GM21515 (cell line): ENCODE measurements at regions not wholly inside any gene's neighbourhood (a gene's known extent, or its start where the extent isn't known, plus 50 kb on each side); places are given as distances from the start of the nearest gene placed in this dataset.

Source experiments
- ATAC-seq: cut with Tn5 transposase; IDR thresholded peaks from one replicate; pipeline ENCODE4 v1.9.1; 2021; ENCODE audit not compliant: unreplicated experiment

DNA sequence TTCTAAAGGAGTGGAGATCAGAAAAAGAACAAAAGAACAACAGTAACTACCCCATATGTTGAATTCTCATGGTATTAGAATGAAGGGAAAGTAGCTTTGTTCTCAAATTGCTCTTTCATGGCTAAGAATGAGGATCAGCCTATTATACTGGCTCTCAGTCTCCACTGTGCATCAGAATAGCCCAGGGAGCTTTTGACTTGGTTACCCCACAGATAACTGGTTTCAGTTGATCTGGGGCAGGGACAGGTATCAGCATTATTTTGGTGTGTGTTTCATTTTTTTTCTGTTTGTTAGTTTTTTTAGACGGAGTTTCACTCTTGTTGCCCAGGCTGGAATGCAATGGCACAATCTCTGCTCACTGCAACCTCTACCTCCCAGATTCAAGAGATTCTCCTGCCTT, 311.7 kb upstream of the TLE3 start:
- no peak for ATAC-seq

DNA sequence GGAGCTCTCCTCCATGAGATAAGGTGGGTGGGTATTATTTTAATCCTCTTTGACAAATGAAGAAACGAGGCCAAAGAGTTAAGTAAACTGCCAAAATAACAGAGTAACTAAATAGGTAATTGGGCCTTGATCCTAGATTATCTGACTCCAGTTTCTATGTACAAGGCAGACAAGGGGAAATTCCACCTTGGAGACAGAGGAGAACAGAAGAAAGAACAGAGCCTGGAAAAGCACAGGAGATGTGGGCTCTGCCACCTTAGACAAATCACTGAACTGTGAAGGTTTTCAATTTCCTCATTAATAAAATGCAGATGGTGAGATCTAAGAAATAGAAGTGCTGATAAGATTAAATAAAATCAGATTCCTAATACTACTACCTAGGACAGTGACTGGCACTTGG, 310.2 kb upstream of the TLE3 start:
- no peak for ATAC-seq

DNA sequence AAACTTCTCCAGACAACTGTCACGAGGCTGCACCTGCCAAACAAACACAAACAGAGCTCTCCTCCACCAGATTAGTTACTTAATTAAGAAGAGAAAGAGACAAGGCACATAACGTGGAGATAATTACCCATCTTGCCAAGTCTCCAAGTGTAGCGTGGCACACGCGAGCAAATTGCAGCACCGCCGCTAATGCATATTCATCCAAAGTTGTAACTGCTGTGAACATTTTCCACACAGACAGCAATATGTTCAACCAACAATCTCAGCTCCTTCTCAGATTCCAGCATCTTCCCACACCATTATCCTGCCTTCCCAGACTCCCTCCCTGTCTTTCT, 309.6 kb upstream of the TLE3 start:
- ATAC-seq: no peak

DNA sequence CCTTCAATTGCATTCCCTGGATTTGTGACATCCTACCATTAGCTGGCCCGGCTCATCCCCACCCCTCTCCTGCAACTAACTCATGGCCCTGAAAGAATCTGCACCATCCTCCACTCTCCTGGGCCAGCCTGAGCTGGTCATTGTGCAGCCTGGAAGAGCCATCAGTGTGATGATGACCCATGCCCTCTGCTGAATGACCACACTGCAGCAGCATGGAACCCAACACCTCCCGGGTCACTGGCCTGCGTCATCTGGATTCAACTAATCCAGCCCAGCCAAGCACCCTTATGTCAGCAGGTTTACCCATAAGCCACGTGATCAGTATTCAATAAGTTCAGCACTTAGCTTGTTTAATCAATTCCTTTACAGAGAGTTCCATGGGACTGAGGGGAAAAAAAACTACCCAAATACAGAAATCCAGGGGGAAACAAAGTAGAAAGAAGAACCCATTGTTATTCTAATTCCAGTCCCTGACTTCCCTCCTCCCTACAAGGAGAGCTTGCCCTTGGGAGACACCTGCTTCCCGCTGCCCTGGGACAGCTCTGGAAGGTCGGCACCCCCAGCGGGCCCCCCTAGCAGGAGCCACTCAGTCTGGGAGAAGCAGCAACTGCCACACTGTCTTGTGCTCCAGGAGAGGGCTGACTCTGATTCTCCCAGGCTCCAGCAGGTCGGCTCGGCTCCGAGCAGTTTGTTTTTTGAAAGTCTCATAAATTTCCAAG, 309.1 kb upstream of the TLE3 start:
- ATAC-seq: no peak

DNA sequence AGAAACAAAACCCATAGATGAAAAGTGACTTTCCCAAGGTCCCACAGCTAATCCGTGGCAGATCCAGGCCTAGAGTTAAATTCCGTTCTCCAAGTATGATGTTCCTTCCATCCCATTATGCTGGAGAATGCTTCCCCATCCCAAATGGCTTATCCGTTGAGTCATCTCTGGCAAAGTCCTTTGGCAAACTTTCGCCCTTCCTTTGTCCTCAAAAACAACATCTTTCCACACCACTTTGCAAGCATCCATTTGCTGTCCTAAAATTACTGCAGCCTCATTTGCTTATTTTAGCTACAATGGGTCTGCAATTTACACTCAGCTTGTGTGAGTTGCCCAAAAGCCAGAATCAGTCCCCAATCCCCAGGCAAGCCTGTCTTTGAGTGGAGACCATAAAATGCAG, 304.0 kb upstream of the TLE3 start:
- no peak for ATAC-seq

DNA sequence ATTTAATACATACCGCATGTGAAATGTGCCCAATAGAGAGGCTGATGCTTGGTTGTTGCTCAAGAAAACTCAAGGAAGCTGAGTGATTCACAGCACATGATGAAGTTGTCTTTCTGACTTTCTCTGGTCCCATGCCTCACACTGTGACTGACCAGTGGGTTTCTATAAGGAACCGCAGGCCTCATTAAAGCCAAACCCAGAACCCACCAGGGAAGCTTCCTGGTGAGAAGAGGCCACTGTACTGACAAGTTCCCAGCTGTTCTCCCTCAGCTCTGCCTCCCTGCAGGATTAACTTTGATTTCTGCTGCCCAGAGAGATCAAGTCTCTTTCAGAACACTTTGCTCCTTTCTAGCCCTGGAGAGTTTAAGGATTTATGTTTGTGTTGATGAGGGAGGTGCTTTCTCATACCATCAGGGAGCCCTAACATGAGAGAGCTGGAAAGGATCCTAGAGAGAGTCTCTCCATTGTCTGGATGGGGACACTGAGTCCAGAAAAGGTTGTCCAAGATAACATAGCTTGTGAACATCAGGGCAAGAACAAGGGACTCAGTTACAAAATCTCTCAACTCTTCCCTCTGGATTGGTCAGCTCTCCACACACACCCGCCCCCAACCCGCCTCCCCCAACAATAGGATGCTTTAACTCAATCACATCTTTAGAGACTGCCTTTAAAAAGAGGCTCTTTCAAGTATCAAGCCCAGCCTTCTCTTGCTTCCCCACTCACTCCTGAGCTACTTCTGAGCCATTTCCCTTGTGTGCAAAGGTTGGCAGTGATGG, 303.2 kb upstream of the TLE3 start:
- ATAC-seq: no peak

DNA sequence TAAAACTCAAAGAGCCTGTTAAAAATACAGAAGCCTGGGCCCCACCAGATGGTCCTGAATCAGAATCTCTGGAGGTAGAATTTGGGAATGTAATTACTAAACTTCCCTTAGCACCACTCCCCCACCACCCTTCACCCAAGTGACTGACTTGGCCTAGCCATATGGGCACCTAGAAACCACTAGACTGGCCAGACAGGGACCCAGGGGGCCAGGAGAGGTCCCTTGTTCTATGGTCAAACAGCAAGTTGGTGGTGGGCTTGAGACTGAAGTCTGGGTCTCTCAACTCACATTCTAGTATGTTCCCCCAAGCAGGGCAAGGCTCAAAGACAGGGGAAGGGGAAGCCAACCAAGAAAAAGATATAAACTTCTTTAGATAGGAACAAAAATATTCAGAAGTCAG, 301.5 kb upstream of the TLE3 start:
- ATAC-seq: no peak

DNA sequence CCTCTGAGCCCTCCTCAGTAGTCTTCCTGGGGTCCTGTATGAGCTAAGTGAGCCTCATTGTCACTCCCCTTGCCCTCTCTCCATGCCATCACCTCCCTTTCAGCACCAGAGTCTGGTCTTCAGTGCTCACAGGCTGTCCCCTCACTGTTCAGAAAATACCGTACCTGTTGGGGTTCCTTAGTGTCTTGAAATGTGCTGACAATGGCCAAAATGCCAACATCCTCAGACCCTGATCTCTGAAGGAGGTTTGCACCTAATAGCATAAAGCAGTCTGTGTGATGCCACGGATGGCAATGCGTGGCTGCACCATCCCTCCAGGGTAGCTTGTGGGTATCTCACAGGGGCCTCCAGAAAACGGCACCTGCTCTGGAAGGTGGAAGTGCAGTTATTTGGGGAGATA, 301.0 kb upstream of the TLE3 start:
- no peak for ATAC-seq

DNA sequence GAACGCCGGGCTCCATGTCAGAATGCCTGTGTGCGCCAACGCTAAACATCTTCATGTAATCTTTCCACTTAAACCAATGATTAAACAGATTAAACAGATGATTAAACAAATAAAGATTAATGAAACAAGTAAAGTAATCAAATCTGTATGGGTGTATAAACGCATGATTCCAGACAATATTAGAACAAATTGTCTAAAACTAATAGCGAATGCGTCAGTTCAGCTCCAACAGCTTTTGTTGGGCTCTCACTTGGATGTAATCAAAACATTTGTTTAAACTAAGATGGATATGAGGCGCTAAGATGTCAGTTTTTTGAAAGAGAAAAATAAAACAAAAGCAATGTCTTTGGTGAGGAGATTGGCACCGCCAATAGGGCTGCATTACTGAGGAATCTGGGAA, 299.1 kb upstream of the TLE3 start:
- no peak for ATAC-seq

DNA sequence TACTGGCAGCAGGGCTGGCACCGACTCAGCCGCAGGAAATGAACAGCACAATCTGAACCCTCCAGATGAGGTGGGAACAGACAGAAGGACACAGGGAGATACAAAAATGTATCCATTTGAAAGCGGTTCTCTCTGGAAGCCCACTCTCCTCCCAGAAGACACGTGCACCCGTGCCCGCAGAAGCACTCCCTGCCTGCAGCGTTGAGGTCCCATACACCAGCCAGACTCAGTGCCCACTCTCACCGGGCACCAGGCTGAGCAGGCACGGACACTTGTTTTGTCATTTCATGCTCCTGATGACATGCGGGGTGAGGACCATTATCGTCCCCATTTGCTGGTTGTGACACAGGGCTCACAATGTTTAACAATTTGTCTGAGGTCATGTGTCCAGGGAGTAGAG, 297.4 kb upstream of the TLE3 start:
- no peak for ATAC-seq

DNA sequence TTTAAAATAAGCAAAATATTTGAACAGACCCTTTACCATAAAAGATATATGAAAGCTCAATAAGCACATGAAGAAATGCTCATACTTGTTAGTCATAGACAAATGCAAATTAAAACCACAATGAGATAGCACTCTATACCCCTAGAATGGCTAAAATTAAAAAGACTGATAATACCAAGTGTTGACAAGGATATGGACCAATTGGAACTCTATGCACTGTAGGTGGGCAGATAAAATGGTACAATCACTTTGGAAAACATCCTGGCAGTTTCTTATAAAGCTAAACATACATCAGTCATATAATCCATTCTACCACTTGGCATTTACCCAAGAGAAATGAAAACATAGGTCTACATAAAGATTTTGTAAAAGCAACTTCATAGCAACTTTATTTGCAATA, 293.0 kb upstream of the TLE3 start:
- ATAC-seq: no peak

DNA sequence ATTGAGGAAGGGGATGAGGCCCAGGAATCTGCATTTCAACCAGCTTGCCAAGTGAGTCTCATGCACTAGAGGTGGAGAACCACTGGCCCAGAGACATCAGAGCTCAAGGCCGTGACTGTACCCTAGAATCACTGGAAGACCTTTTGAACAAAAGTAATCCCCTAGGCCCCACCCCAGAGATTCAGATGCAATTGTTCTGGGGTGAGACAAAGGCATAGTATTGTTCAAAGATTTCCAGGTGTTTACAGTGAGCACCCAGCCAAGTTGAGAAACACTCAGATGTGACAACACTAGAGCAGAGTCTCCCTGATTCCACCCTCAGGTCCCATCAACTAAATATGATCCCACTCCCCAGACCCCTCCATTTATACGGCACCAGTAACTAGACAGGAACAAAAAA, 290.3 kb upstream of the TLE3 start:
- no peak for ATAC-seq

DNA sequence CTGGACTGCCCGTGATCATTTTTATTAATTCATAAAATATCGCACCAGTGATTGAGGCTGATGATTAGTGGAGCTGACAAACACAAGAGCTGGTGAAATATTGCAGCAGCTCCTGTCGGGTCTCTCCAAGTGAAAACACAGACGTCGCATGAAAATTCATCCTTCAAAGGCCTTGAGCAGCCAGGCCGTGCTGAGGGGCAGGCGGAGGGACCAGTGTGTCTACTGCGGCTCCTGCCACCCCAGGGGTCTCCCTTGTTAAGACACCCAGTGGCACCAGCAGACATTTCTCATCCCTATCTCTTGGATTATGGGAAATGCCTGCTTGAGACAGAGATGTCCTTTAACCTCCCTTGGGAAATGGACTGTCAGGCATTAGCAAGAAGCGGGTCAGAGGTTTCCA, 289.4 kb upstream of the TLE3 start:
- ATAC-seq: no peak

DNA sequence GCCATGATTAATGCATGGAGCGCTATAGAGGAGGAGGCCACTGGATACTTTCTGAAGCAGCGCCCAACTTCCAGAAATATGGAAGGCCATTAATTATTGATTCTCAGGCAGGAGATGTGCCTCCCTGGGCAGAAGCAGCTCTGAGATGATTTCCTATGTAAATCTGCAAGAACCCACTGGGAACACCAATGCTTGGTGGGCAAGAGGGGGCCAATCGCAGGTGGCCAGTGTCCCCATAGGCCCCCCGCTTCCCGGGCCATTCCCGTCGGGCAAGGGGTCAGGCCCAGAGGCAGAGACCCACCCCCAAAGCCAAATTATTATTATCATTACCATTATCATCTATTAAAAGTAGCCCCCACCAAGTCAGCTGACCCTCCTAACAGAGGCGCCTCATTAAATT, 288.0 kb upstream of the TLE3 start:
- ATAC-seq: no peak

DNA sequence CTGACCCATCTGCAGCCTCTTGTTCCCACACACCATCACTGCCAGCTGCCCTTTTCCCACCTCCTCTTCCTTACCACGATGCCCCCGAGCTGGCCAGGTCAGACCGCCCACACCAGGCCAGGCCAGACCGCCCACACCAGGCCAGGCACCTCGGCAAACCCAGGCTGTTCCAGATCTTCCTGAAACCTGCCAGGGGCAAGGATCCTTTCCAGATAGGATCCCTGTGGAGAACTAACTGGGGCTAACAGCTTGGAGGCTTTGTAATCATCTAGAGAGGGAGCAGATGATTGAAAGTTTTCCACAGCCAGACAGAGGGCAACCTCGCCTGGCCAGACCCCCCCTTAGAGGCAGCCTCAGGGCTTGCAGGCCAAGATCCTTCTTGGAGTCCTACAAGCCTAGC, 287.3 kb upstream of the TLE3 start:
- ATAC-seq: no peak

DNA sequence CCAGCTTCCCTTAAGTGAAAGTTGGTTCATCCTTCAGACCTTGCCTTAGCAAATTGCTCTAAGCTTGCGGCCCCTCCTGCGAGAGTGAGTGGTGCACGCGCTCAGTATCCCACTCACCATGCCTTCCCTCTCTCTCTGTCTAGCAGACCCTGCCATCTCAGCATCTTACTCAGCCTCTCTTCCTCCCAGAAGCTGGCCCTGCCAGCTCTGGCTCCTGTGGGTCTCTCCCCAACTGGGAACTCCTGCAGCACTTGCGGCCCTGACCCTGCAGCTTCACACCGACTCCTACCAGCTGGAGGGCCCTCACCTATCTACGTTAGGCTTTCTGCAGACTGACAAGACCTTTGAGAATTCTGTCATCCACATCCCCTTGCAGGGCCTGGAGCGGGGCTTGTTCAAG, 286.1 kb upstream of the TLE3 start:
- no peak for ATAC-seq

DNA sequence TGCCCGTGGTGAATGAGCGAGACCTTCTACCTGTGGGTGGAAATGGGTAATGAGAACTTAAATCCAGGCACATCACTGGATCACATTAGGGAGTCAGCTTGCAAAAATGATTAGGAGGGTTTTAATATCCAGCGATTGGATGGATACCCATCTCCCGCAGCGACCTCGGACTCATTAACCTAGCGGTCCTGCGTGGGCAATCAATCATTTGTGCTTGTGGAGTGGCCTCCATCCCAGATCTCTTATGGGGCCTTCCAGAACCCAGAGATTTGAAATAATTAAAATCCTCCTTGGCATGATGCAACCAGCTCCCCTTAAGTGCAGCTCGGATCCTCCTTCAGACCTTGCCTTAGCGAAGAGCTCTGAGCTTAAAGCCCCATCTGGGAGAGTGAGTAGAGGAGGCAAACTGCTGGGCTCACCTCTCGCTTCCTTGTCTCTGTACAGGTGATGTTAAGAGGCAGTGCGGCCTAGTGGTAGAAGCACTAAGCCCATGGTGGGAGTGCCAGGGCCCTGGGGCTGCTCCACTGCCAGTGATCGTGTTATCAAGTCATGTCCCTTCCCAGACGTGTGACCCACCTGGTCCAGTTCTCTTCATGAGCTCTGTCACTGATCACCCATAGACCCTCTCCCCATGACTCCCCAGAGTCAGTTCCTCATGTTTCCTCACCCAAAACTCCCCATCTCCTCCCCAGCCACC, 285.2 kb upstream of the TLE3 start:
- ATAC-seq: no peak

DNA sequence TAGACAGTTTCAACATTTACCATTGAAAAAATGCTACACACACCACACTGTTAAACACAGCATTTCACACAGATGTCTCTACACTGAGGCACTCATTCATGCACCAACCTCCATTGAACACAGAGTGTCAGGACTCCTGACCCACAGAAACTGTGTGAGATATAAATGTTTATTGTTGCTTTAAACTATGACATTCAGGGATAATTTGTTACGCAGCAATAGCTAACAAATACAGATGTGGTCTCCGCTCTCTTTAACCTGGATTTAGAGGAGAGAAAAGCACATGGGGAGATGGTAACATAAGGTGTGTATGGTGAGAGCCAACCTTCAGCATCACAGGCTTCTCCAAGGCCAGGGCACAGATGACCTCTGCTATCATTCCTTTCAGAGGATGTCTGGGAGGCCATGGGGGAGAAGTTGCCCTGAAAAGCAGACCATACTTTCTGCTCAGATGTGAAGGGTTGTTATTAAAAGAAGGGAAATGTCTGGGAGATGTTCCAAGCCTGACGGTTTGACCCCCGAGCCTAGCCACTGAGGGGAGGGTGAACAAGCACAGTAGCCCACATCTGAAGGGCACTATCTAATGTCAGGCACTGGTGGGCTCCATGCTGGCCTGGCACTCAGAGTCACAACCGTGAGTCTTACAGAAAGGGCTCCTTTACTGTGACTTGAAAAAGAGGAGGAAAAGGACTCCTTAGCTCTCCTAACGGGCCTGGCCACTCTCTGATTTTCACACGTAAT, 284.5 kb upstream of the TLE3 start:
- ATAC-seq: no peak

DNA sequence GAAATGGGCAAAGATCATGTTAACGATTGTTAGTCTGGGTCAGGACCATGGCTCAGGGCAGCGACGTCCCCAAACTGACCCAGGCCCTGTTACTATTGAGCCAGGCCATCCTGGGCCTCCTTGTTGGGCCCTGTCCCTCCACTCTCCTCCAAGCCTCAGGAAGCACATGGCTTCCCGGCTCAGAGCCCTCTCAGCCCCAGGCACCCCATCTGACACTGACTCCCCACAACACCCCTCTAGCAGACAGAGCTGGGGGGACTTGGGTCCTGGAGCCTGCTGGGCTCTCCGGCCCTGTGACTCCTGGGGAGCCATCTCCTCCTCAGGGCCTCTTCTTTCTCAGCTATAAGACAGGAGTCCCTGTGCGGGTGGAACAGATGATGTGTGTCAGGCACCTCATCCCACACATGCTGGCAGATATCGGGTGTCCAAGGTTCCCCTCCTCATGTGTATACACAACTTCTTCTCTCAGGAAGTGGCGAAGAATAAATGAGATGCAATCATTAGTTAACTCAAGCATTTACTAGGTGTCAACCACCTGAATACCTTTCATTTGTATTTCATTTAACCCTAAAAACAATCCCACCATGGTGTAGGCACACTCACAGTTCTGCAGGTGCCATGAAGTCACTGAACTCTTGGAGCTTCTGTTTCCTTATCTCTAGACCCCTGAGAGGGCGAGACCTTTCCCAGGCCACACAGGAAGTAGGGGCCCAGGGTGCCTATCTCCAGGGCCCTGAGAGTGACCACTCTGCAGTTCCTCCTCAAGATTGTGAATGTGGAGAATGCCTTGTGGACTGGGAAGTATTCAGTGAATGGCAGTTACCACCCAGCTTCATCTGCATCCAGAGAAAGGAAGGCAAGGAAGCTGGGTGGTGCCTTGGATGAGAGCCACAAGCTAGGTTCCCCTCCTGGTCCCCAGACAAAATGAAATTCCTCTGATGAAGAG, 282.5 kb upstream of the TLE3 start:
- ATAC-seq: no peak

DNA sequence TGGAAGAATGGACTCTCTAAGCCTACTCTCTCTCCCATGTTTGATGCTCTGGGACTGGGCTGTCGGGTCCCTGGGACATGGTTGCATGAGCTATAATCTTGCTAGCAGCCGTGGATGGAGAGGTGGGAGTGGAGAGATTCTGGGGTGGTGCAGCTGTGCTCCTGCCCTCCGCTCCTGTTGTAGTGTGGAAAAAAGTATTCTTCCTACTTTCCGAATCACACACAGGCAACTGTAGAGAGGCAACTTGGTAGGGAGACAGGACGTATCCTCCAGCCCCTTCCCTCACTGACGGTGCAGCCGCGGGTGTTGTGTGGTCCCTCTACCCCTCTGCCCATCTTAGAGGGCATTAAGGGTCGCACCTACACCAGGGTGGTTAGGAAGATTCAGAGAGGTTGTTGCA, 281.4 kb upstream of the TLE3 start:
- no peak for ATAC-seq
